Kidney epithelial cell (primary cell): ENCODE measurements at regions not wholly inside any gene's neighbourhood (a gene's known extent, or its start where the extent isn't known, plus 50 kb on each side); places are given as distances from the start of the nearest gene placed in this dataset.

ENCODE experiments used
- DNase-seq: peaks from one replicate; pipeline ENCODE4 v3.0.0-alpha.2; 2010; ENCODE audit warnings: low read depth
- H3K27me3 ChIP-seq: 2 replicates; pipeline ENCODE4 v1.6.0; 2011; ENCODE audit warnings: low read length; ENCODE audit not compliant: control insufficient read depth, insufficient read depth
- H3K36me3 ChIP-seq: 2 replicates; pipeline ENCODE4 v1.5.1; 2011; ENCODE audit warnings: low read length; ENCODE audit not compliant: control insufficient read depth, insufficient read depth
- H3K4me3 ChIP-seq: 2 replicates; pipeline ENCODE4 v1.5.1; 2011; ENCODE audit warnings: low read depth, mild to moderate bottlenecking, control low read depth, low read length
- CTCF ChIP-seq: IDR thresholded peaks from 2 replicates; pipeline ENCODE4 v1.5.1; 2011; ENCODE audit warnings: mild to moderate bottlenecking, moderate library complexity, low read length, control low read depth, inconsistent platforms; ENCODE audit not compliant: insufficient read depth, poor library complexity, severe bottlenecking

- DNase-seq = no peak
- Histone ChIP-seq H3K4me3 (no peak overlapping the region), H3K36me3 (no peaks in the 10 kb centered on the region), H3K27me3 (no peaks in the 10 kb centered on the region)
- no peak for TF ChIP-seq CTCF
These were observed 471.2 kb upstream of the PRICKLE1 start for GRCh38 chr12:43060742-43061141.

GRCh38 chr12:43058616-43059015 lies 469.1 kb upstream of the PRICKLE1 start:
- Histone ChIP-seq H3K4me3 (no peak overlapping the region), H3K27me3 (no peaks in the 10 kb centered on the region), H3K36me3 (no peaks in the 10 kb centered on the region)
- DNase-seq = no peak
- no peak for TF ChIP-seq CTCF

GRCh38 chr12:43057566-43057965 lies 468.0 kb upstream of the PRICKLE1 start:
- TF ChIP-seq CTCF = no peak
- H3K36me3 ChIP-seq = no peaks in the 10 kb centered on the region
- H3K27me3 ChIP-seq = no peaks in the 10 kb centered on the region
- H3K4me3 ChIP-seq = no peak overlapping the region
- DNase-seq = no peak

- Histone ChIP-seq H3K4me3 (no peak overlapping the region), H3K27me3 (no peaks in the 10 kb centered on the region), H3K36me3 (no peaks in the 10 kb centered on the region)
- no peak for DNase-seq
- TF ChIP-seq CTCF = no peak
These were observed 464.5 kb upstream of the PRICKLE1 start for GRCh38 chr12:43054085-43054484.

GRCh38 chr12:43052441-43052840 lies 462.9 kb upstream of the PRICKLE1 start:
- TF ChIP-seq CTCF = no peak

GRCh38 chr12:43044241-43044640 lies 454.7 kb upstream of the PRICKLE1 start:
- TF ChIP-seq CTCF = no peak
- Histone ChIP-seq H3K36me3 (no peaks in the 10 kb centered on the region), H3K4me3 (no peak overlapping the region), H3K27me3 (no peaks in the 10 kb centered on the region)
- no peak for DNase-seq

More at GRCh38 chr12:43052441-43052840, 462.9 kb upstream of the PRICKLE1 start:
- H3K36me3 ChIP-seq = no peaks in the 10 kb centered on the region
- no peaks in the 10 kb centered on the region for H3K27me3 ChIP-seq
- no peak overlapping the region for H3K4me3 ChIP-seq
- no peak for DNase-seq
